B cell (primary cell): ENCODE measurements at regions not wholly inside any gene's neighbourhood (a gene's known extent, or its start where the extent isn't known, plus 50 kb on each side); places are given as distances from the start of the nearest gene placed in this dataset.

Experiments
- ATAC-seq: fragments of 200-7000 bp; cut with Tn5 transposase; one replicate; pipeline ENCODE4 v1.10.0; 2021; ENCODE audit warnings: low read depth, mild to moderate bottlenecking, moderate number of reproducible peaks, moderate library complexity
- CTCF ChIA-PET: fragments of 350-600 bp; sonication (Branson Sonifier 250); formaldehyde crosslinking; loops from one replicate; lab custom pipeline; 2021; ENCODE audit warnings: antibody characterized with exemption, inconsistent platforms; lab: Charles Lee
- POLR2A ChIA-PET: fragments of 350-600 bp; sonication (Branson Sonifier 250); formaldehyde crosslinking; loops from one replicate; lab custom pipeline; 2021; ENCODE audit warnings: antibody characterized with exemption; lab: Charles Lee
- DNase-seq: peaks from one replicate; pipeline ENCODE4 v3.0.0; 2013
- H2AFZ ChIP-seq: 2 replicates; pipeline ENCODE4 v1.6.1; 2012; ENCODE audit warnings: mild to moderate bottlenecking, low read depth, low read length; ENCODE audit not compliant: insufficient read depth, poor library complexity, severe bottlenecking
- H3K27ac ChIP-seq, 2 donors: 1 replicate in 1 of 2; 2 replicates in 1 of 2; pipeline ENCODE4 v1.5.1; 2012 to 2013; ENCODE audit warnings: low read length in 2 of 2, mild to moderate bottlenecking in 2 of 2, moderate library complexity in 1 of 2
- H3K27me3 ChIP-seq, 4 experiments: fragments of 200-600 bp in 1 of 4; sonication (generic) in 1 of 4; replicated peaks in 1 of 4; 1 replicate in 2 of 4; 2 replicates in 2 of 4; pipeline versions ENCODE4 v1.6.1 to v1.7.0; 2013 to 2016; ENCODE audit warnings: low read length in 3 of 4, mild to moderate bottlenecking in 2 of 4, mixed read lengths in 1 of 4, moderate library complexity in 1 of 4; ENCODE audit not compliant: insufficient read depth in 4 of 4, control insufficient read depth in 3 of 4; ENCODE audit errors: control extremely low read depth in 1 of 4
- H3K36me3 ChIP-seq, 2 experiments: replicated peaks in 1 of 2; 1 replicate in 1 of 2; 2 replicates in 1 of 2; pipeline versions ENCODE4 v1.6.1 to v1.7.1; 2013; ENCODE audit warnings: low read length in 1 of 2; ENCODE audit not compliant: insufficient read depth in 2 of 2, control insufficient read depth in 1 of 2; ENCODE audit errors: control extremely low read depth in 1 of 2, extremely low read depth in 1 of 2
- H3K4me1 ChIP-seq, 2 donors: fragments of 200-600 bp in 1 of 2; sonication (generic) in 1 of 2; 1 replicate in 1 of 2; 2 replicates in 1 of 2; pipeline versions ENCODE4 v1.5.1 to v1.6.1; 2013 to 2017; ENCODE audit warnings: low read length in 2 of 2; ENCODE audit not compliant: control insufficient read depth in 2 of 2, insufficient read depth in 2 of 2
- H3K4me2 ChIP-seq: replicated peaks from 2 replicates; pipeline ENCODE3; 2012; ENCODE audit warnings: mild to moderate bottlenecking, low read depth, low read length; ENCODE audit not compliant: poor library complexity, severe bottlenecking
- H3K4me3 ChIP-seq, 5 experiments: fragments of 200-600 bp in 1 of 5; sonication (generic) in 1 of 5; 1 replicate in 3 of 5; 2 replicates in 2 of 5; pipeline versions ENCODE4 v1.5.1 to v1.7.0; 2011 to 2016; ENCODE audit warnings: low read length in 4 of 5, mild to moderate bottlenecking in 4 of 5, low read depth in 2 of 5, control low read depth in 1 of 5, moderate library complexity in 1 of 5; ENCODE audit not compliant: insufficient read depth in 1 of 5; ENCODE audit errors: control extremely low read depth in 1 of 5, extremely low read depth in 1 of 5
- H3K79me2 ChIP-seq: fragments of 200-600 bp; sonication (generic); one replicate; pipeline ENCODE4 v1.6.0; 2016; ENCODE audit warnings: low read length; ENCODE audit not compliant: control insufficient read depth, insufficient read depth
- H3K9ac ChIP-seq: fragments of 200-600 bp; sonication (generic); 2 replicates; pipeline ENCODE4 v1.6.1; 2017; ENCODE audit warnings: mild to moderate bottlenecking, low read length, moderate library complexity
- H3K9me3 ChIP-seq, 3 donors: one replicate each; pipeline versions ENCODE4 v1.6.1 to v1.7.1; 2013; ENCODE audit warnings: low read length in 2 of 3; ENCODE audit not compliant: control insufficient read depth in 2 of 3, insufficient read depth in 1 of 3; ENCODE audit errors: control extremely low read depth in 1 of 3
- H4K20me1 ChIP-seq: 2 replicates; pipeline ENCODE4 v1.6.0; 2012; ENCODE audit warnings: mild to moderate bottlenecking, low read length; ENCODE audit not compliant: insufficient read depth, control insufficient read depth, poor library complexity, severe bottlenecking
- H3K27ac Mint-ChIP-seq: one replicate; pipeline ENCODE4 v1.8.0; 2021; ENCODE audit warnings: mixed read lengths
- H3K27me3 Mint-ChIP-seq: one replicate; pipeline ENCODE4 v1.8.0; 2021; ENCODE audit warnings: mixed read lengths
- H3K4me1 Mint-ChIP-seq: one replicate; pipeline ENCODE4 v1.8.0; 2021; ENCODE audit warnings: mixed read lengths
- H3K4me3 Mint-ChIP-seq: one replicate; pipeline ENCODE4 v1.8.0; 2021; ENCODE audit warnings: mixed read lengths
- H3K9me3 Mint-ChIP-seq: one replicate; pipeline ENCODE4 v1.8.0; 2022; ENCODE audit warnings: mixed read lengths; ENCODE audit not compliant: insufficient read depth
- EZH2 ChIP-seq: IDR thresholded peaks from 2 replicates; pipeline ENCODE4 v1.6.1; 2012; ENCODE audit warnings: borderline replicate concordance, low read depth, mild to moderate bottlenecking, moderate library complexity, low read length; ENCODE audit not compliant: insufficient read depth, poor library complexity, severe bottlenecking
- WGBS: methylation state at CpG from one replicate; pipeline ENCODE4 v1.1.5; 2013; ENCODE audit warnings: missing lambda C conversion rate; ENCODE audit not compliant: insufficient coverage; 5-methylcytosine and 5-hydroxymethylcytosine counted together
- intact Hi-C: fragments of 100-400 bp; cut with micrococcal nuclease; formaldehyde crosslinking; loops from one replicate; pipeline ENCODE4 v1.10.0; 2022
- TF ChIP-seq, protein P1 (sequence below): fragments of 200-600 bp; IDR thresholded peaks from one replicate; pipeline ENCODE4 v1.8.0; 2022; ENCODE audit warnings: antibody characterized with exemption, mild to moderate bottlenecking

DNA sequence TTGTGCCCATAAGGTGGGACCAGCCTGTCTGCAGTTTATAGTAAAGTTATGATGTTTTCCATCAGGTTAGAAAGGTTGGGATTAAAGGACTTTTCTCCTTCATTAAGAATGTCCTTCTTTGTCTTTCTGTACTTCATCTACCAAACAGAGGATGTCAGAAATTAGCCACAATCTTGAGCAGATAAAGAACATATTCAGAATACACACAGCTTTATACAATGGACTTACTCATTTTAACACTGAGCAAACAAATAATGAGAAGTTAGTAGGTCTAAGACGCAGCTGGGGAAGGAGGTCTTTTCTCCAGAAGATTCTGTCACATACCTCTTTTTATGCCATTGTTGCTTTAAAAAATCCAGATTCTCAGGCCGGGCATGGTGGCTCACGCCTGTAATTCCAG lies 57.0 kb upstream of the CYP2D6 start:
- CTCF ChIA-PET = interaction anchor here (1.3 kb wide), 1 partner anchor 18 kb away, joined by 3 read pairs; no protein-coding TSS in a partner anchor
- peaks cover 88% of the 10 kb centered on the region for H4K20me1 ChIP-seq
- no peak overlapping the region for H3K4me3 ChIP-seq
- H3K4me3 Mint-ChIP-seq = no peak overlapping the region
- peaks cover 45% of the 10 kb centered on the region for H3K4me1 Mint-ChIP-seq
- H3K9me3 Mint-ChIP-seq = no peaks in the 10 kb centered on the region
- no peaks in the 10 kb centered on the region for H3K9me3 ChIP-seq
- H3K27ac ChIP-seq = no peak overlapping the region
- no peak overlapping the region for H3K9ac ChIP-seq
- H3K79me2 ChIP-seq = peaks cover 81% of the 10 kb centered on the region
- no peaks in the 10 kb centered on the region for H3K27me3 Mint-ChIP-seq
- no peak overlapping the region for H2AFZ ChIP-seq
- no peak overlapping the region for H3K4me2 ChIP-seq
- peaks cover 0 to 3% of the 10 kb centered on the region in 2 experiments for H3K36me3 ChIP-seq
- DNase-seq (no peak), ATAC-seq (no peak)
- no peak overlapping the region for H3K27ac Mint-ChIP-seq
- TF ChIP-seq, protein P1, sequence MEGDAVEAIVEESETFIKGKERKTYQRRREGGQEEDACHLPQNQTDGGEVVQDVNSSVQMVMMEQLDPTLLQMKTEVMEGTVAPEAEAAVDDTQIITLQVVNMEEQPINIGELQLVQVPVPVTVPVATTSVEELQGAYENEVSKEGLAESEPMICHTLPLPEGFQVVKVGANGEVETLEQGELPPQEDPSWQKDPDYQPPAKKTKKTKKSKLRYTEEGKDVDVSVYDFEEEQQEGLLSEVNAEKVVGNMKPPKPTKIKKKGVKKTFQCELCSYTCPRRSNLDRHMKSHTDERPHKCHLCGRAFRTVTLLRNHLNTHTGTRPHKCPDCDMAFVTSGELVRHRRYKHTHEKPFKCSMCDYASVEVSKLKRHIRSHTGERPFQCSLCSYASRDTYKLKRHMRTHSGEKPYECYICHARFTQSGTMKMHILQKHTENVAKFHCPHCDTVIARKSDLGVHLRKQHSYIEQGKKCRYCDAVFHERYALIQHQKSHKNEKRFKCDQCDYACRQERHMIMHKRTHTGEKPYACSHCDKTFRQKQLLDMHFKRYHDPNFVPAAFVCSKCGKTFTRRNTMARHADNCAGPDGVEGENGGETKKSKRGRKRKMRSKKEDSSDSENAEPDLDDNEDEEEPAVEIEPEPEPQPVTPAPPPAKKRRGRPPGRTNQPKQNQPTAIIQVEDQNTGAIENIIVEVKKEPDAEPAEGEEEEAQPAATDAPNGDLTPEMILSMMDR = no peak
- no peak for TF ChIP-seq EZH2
- intact Hi-C loops = no loop called here
- no peaks in the 10 kb centered on the region for H3K27me3 ChIP-seq
- 90% methylated on average over 2 of the region's 3 CpGs for WGBS
- H3K4me1 ChIP-seq = no peaks in the 10 kb centered on the region
- POLR2A ChIA-PET = no interaction called here

GRCh38 chr22:42185915-42186439 lies 55.4 kb upstream of the CYP2D6 start:
- DNase-seq (no peak), ATAC-seq (no peak)
- Histone ChIP-seq H3K9ac (no peak overlapping the region), H4K20me1 (peaks cover 84% of the 10 kb centered on the region), H3K4me3 (no peak overlapping the region), H3K4me2 (no peak overlapping the region), H3K9me3 (no peaks in the 10 kb centered on the region), H3K27ac (no peak overlapping the region), H3K4me1 (no peaks in the 10 kb centered on the region), H2AFZ (no peak overlapping the region), H3K27me3 (no peaks in the 10 kb centered on the region), H3K79me2 (peaks cover 71% of the 10 kb centered on the region), H3K36me3 (peaks cover 0 to 3% of the 10 kb centered on the region in 2 experiments)
- no peaks in the 10 kb centered on the region for H3K9me3 Mint-ChIP-seq
- H3K4me1 Mint-ChIP-seq = peaks cover 43% of the 10 kb centered on the region
- TF ChIP-seq, protein P1 = no peak
- no peak for TF ChIP-seq EZH2
- no peak overlapping the region for H3K4me3 Mint-ChIP-seq
- CTCF ChIA-PET = interaction anchor here (0.8 kb wide), 1 partner anchor 13 kb away, joined by 3 read pairs; no protein-coding TSS in a partner anchor
- no peak overlapping the region for H3K27ac Mint-ChIP-seq
- POLR2A ChIA-PET = interaction anchor here (0.5 kb wide), 1 partner anchor 212 kb away, joined by 5 read pairs; no protein-coding TSS in a partner anchor
- intact Hi-C loops = no loop called here
- H3K27me3 Mint-ChIP-seq = no peaks in the 10 kb centered on the region
- 67% methylated on average over 1 of the region's 2 CpGs for WGBS
